Lower leg skin (tissue), 3 donors: ENCODE measurements at regions not wholly inside any gene's neighbourhood (a gene's known extent, or its start where the extent isn't known, plus 50 kb on each side); places are given as distances from the start of the nearest gene placed in this dataset.

ENCODE experiments used
- CTCF ChIP-seq, 3 donors: fragments of 450-650 bp; IDR thresholded peaks; one replicate each; pipeline ENCODE4 v1.5.1; 2016; ENCODE audit warnings: antibody characterized with exemption in 3 of 3, mild to moderate bottlenecking in 3 of 3, moderate library complexity in 2 of 3
- POLR2A ChIP-seq, 2 donors: fragments of 450-650 bp; IDR thresholded peaks; one replicate each; pipeline ENCODE4 v1.6.1; 2016 to 2017; ENCODE audit warnings: antibody characterized with exemption in 2 of 2, mild to moderate bottlenecking in 1 of 2, moderate library complexity in 1 of 2

- no peak for TF ChIP-seq POLR2A (IDR thresholded peaks at IDR 0.05)
- TF ChIP-seq CTCF (IDR thresholded peaks at IDR 0.05) = no peak
These were observed 253.9 kb upstream of the SIX2 start for GRCh38 chr2:45263147-45263546.
